Neural progenitor cell (in vitro differentiated cells): ENCODE measurements at regions not wholly inside any gene's neighbourhood (a gene's known extent, or its start where the extent isn't known, plus 50 kb on each side); places are given as distances from the start of the nearest gene placed in this dataset.

Experiments used
- EZH2phosphoT487 ChIP-seq: fragments of 200-600 bp; sonication (generic); IDR thresholded peaks from 2 replicates; pipeline ENCODE4 v1.6.1; 2017; ENCODE audit warnings: antibody characterized with exemption
- TF ChIP-seq, protein P1 (sequence below): fragments of 200-600 bp; sonication (generic); IDR thresholded peaks from 2 replicates; pipeline ENCODE4 v1.5.1; 2017; ENCODE audit warnings: antibody characterized with exemption, mild to moderate bottlenecking

DNA sequence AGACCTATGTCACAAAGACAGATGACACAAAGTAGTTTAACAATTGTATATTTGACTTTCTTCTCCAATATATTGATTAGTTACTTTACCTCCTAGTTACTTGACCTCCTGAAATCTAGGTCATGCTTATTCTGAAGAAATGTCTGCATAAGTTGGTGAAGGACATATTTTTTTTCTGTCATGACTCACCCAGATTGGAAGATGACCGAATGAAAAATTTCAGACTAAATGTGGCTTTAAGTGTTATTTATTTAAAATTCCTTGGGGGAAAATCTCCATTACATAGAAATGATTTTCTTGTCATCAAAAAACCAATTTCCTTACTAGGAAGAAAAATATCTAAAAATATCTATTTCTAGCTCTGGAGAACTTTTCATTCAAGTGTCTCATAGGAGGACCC is 217.1 kb downstream of the POSTN start:
- TF ChIP-seq, protein P1, sequence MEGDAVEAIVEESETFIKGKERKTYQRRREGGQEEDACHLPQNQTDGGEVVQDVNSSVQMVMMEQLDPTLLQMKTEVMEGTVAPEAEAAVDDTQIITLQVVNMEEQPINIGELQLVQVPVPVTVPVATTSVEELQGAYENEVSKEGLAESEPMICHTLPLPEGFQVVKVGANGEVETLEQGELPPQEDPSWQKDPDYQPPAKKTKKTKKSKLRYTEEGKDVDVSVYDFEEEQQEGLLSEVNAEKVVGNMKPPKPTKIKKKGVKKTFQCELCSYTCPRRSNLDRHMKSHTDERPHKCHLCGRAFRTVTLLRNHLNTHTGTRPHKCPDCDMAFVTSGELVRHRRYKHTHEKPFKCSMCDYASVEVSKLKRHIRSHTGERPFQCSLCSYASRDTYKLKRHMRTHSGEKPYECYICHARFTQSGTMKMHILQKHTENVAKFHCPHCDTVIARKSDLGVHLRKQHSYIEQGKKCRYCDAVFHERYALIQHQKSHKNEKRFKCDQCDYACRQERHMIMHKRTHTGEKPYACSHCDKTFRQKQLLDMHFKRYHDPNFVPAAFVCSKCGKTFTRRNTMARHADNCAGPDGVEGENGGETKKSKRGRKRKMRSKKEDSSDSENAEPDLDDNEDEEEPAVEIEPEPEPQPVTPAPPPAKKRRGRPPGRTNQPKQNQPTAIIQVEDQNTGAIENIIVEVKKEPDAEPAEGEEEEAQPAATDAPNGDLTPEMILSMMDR, result no peak
- TF ChIP-seq EZH2phosphoT487, result no peak
